ENCODE measurements at regions not wholly inside any gene's neighbourhood (a gene's known extent, or its start where the extent isn't known, plus 50 kb on each side); places are given as distances from the start of the nearest gene placed in this dataset.

- TF ChIP-seq ETS1 (IDR thresholded peaks at IDR 0.05) (no peak), EZH2 (IDR thresholded peaks at IDR 0.05; ENCODE audit: low read depth, unreplicated experiment) (no peak), NANOG (IDR thresholded peaks at IDR 0.05; ENCODE audit: borderline replicate concordance) (no peak)
Observed at GRCh38 chrX:140050906-140051305, 85.6 kb upstream of the CXorf66 start (continued).

GRCh38 chrX:140040386-140040785 lies 75.1 kb upstream of the CXorf66 start:
- no peaks in the 10 kb centered on the region; the same call in 2 of the 3 replicates for H3K9me3 Mint-ChIP-seq
- Histone ChIP-seq H4K20me1 (replicated peaks; ENCODE audit: insufficient read depth) (no peaks in the 10 kb centered on the region), H3K36me3 (ENCODE audit: insufficient read depth) (no peaks in the 10 kb centered on the region), H3K27ac (ENCODE audit: low read depth) (no peak overlapping the region), H2AFZ (no peak overlapping the region), H3K9me2 (ENCODE audit: insufficient read depth) (no peaks in the 10 kb centered on the region), H3K4me2 (no peak overlapping the region), H3F3A (replicated peaks; ENCODE audit: low read depth) (no peaks in the 10 kb centered on the region), H3K79me2 (replicated peaks; ENCODE audit: insufficient read depth) (no peaks in the 10 kb centered on the region), H3K4me1 (ENCODE audit: insufficient read depth) (no peaks in the 10 kb centered on the region), H3K4me3 (no peak overlapping the region), H3K27me3 (ENCODE audit: insufficient read depth) (no peaks in the 10 kb centered on the region)
- no peak overlapping the region for H3K4me3 Mint-ChIP-seq
- ATAC-seq = no peak
- no peaks in the 10 kb centered on the region for H3K4me1 Mint-ChIP-seq
- TF ChIP-seq REST (IDR thresholded peaks at IDR 0.05; ENCODE audit: unreplicated experiment) (no peak), POLR2AphosphoS5 (IDR thresholded peaks at IDR 0.05; ENCODE audit: low read depth) (no peak), EZH2 (IDR thresholded peaks at IDR 0.05; ENCODE audit: low read depth, unreplicated experiment) (no peak), JUNB (IDR thresholded peaks at IDR 0.05; ENCODE audit: unreplicated experiment) (no peak), EZH2phosphoT487 (IDR thresholded peaks at IDR 0.05; ENCODE audit: unreplicated experiment) (no peak), ETS1 (IDR thresholded peaks at IDR 0.05) (no peak), ZNF331 (CRISPR knock-in tag; IDR thresholded peaks at IDR 0.05; ENCODE audit: low read depth) (no peak), NANOG (IDR thresholded peaks at IDR 0.05; ENCODE audit: borderline replicate concordance) (no peak), CREB1 (CRISPR knock-in tag; IDR thresholded peaks at IDR 0.05; ENCODE audit: low read depth) (no peak), STAT1 (IDR thresholded peaks at IDR 0.05; ENCODE audit: unreplicated experiment) (no peak)
- TF ChIP-seq, protein P1, sequence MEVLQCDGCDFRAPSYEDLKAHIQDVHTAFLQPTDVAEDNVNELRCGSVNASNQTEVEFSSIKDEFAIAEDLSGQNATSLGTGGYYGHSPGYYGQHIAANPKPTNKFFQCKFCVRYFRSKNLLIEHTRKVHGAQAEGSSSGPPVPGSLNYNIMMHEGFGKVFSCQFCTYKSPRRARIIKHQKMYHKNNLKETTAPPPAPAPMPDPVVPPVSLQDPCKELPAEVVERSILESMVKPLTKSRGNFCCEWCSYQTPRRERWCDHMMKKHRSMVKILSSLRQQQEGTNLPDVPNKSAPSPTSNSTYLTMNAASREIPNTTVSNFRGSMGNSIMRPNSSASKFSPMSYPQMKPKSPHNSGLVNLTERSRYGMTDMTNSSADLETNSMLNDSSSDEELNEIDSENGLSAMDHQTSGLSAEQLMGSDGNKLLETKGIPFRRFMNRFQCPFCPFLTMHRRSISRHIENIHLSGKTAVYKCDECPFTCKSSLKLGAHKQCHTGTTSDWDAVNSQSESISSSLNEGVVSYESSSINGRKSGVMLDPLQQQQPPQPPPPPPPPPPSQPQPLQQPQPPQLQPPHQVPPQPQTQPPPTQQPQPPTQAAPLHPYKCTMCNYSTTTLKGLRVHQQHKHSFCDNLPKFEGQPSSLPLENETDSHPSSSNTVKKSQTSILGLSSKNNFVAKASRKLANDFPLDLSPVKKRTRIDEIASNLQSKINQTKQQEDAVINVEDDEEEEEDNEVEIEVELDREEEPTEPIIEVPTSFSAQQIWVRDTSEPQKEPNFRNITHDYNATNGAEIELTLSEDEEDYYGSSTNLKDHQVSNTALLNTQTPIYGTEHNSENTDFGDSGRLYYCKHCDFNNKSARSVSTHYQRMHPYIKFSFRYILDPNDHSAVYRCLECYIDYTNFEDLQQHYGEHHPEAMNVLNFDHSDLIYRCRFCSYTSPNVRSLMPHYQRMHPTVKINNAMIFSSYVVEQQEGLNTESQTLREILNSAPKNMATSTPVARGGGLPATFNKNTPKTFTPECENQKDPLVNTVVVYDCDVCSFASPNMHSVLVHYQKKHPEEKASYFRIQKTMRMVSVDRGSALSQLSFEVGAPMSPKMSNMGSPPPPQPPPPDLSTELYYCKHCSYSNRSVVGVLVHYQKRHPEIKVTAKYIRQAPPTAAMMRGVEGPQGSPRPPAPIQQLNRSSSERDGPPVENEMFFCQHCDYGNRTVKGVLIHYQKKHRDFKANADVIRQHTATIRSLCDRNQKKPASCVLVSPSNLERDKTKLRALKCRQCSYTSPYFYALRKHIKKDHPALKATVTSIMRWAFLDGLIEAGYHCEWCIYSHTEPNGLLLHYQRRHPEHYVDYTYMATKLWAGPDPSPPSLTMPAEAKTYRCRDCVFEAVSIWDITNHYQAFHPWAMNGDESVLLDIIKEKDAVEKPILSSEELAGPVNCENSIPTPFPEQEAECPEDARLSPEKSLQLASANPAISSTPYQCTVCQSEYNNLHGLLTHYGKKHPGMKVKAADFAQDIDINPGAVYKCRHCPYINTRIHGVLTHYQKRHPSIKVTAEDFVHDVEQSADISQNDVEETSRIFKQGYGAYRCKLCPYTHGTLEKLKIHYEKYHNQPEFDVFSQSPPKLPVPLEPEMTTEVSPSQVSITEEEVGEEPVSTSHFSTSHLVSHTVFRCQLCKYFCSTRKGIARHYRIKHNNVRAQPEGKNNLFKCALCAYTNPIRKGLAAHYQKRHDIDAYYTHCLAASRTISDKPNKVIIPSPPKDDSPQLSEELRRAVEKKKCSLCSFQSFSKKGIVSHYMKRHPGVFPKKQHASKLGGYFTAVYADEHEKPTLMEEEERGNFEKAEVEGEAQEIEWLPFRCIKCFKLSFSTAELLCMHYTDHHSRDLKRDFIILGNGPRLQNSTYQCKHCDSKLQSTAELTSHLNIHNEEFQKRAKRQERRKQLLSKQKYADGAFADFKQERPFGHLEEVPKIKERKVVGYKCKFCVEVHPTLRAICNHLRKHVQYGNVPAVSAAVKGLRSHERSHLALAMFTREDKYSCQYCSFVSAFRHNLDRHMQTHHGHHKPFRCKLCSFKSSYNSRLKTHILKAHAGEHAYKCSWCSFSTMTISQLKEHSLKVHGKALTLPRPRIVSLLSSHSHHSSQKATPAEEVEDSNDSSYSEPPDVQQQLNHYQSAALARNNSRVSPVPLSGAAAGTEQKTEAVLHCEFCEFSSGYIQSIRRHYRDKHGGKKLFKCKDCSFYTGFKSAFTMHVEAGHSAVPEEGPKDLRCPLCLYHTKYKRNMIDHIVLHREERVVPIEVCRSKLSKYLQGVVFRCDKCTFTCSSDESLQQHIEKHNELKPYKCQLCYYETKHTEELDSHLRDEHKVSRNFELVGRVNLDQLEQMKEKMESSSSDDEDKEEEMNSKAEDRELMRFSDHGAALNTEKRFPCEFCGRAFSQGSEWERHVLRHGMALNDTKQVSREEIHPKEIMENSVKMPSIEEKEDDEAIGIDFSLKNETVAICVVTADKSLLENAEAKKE (CRISPR knock-in tag; IDR thresholded peaks at IDR 0.05) = no peak
- TF ChIP-seq, protein P2, sequence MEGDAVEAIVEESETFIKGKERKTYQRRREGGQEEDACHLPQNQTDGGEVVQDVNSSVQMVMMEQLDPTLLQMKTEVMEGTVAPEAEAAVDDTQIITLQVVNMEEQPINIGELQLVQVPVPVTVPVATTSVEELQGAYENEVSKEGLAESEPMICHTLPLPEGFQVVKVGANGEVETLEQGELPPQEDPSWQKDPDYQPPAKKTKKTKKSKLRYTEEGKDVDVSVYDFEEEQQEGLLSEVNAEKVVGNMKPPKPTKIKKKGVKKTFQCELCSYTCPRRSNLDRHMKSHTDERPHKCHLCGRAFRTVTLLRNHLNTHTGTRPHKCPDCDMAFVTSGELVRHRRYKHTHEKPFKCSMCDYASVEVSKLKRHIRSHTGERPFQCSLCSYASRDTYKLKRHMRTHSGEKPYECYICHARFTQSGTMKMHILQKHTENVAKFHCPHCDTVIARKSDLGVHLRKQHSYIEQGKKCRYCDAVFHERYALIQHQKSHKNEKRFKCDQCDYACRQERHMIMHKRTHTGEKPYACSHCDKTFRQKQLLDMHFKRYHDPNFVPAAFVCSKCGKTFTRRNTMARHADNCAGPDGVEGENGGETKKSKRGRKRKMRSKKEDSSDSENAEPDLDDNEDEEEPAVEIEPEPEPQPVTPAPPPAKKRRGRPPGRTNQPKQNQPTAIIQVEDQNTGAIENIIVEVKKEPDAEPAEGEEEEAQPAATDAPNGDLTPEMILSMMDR (conservative IDR thresholded peaks at IDR 0.05; ENCODE audit: low read depth in 2 of 2) = no peak
- no peaks in the 10 kb centered on the region for H3K36me3 Mint-ChIP-seq (ENCODE audit: low read depth)
- no peak for DNase-seq (ENCODE audit: low spot score)
- H3K27ac Mint-ChIP-seq = no peak overlapping the region
- H3K27me3 Mint-ChIP-seq (ENCODE audit: insufficient read depth, low read depth, poor library complexity) = peaks cover 1% of the 10 kb centered on the region

Measured in GM23338 (cell line).